T-helper 1 cell treated with Interleukin-12 subunit alpha and Interleukin-12 subunit beta and Interleukin-4 antibody, amounts not matched to agents 30 μg/mL and 1 μg/mL, for 36 hours (primary cell): ENCODE measurements at regions not wholly inside any gene's neighbourhood (a gene's known extent, or its start where the extent isn't known, plus 50 kb on each side); places are given as distances from the start of the nearest gene placed in this dataset.

Source experiments
- H3K27ac Mint-ChIP-seq: one replicate; pipeline ENCODE4 v1.8.0; 2021; ENCODE audit warnings: mild to moderate bottlenecking, mixed read lengths
- H3K27me3 Mint-ChIP-seq: one replicate; pipeline ENCODE4 v1.8.0; 2021; ENCODE audit warnings: low read depth, mixed read lengths
- H3K36me3 Mint-ChIP-seq: one replicate; pipeline ENCODE4 v1.8.0; 2021; ENCODE audit warnings: low read depth, mixed read lengths
- H3K4me1 Mint-ChIP-seq: one replicate; pipeline ENCODE4 v1.8.0; 2021; ENCODE audit warnings: low read depth, mixed read lengths
- H3K4me3 Mint-ChIP-seq: one replicate; pipeline ENCODE4 v1.8.0; 2021; ENCODE audit warnings: mild to moderate bottlenecking, moderate library complexity, mixed read lengths
- H3K9me3 Mint-ChIP-seq: one replicate; pipeline ENCODE4 v1.8.0; 2021; ENCODE audit warnings: mixed read lengths

DNA sequence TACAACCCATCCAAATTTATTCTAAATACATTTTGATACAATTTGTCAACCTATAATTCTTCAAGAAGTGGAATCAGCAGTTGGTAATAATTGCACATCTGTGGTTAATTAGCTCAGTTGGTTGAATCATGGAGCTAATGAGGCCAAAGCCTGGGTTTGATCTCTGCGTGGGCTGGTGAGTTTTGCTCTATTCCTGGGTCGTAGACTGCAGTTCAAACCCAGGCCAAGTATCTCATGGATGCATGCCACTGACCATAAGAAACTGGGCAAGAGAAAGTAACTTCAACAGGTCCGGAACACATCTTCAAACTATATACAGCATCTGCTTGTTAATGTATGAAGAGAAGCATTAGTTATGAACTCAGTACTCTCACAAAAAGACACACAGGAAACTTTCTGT lies 779.7 kb downstream of the USP25 start:
- no peak overlapping the region for H3K4me3 Mint-ChIP-seq
- H3K27me3 Mint-ChIP-seq = no peaks in the 10 kb centered on the region
- peaks cover 5% of the 10 kb centered on the region for H3K9me3 Mint-ChIP-seq
- H3K27ac Mint-ChIP-seq = no peak overlapping the region
- no peaks in the 10 kb centered on the region for H3K36me3 Mint-ChIP-seq
- no peaks in the 10 kb centered on the region for H3K4me1 Mint-ChIP-seq

DNA sequence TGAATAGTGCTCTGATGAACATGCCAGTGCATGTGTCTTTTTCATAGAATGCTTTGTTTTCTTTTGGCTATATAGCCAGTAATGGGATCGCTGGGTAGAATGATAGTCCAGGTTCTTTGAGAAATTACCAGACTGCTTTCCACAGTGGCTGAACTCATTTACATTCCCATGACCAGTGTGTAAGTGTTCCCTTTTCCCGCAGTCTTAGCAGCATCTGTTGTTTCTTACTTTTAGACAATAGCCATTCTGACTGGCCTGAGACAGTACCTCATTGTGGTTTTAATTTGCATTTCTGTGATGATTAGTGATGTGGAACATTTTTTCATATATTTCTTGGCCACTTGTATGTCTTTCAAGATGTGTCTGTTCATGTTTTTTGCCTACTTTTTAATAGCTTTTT lies 784.5 kb downstream of the USP25 start:
- H3K27ac Mint-ChIP-seq = no peak overlapping the region
- peaks cover 18% of the 10 kb centered on the region for H3K9me3 Mint-ChIP-seq
- H3K36me3 Mint-ChIP-seq = no peaks in the 10 kb centered on the region
- H3K27me3 Mint-ChIP-seq = no peaks in the 10 kb centered on the region
- H3K4me1 Mint-ChIP-seq = no peaks in the 10 kb centered on the region
- H3K4me3 Mint-ChIP-seq = no peak overlapping the region

DNA sequence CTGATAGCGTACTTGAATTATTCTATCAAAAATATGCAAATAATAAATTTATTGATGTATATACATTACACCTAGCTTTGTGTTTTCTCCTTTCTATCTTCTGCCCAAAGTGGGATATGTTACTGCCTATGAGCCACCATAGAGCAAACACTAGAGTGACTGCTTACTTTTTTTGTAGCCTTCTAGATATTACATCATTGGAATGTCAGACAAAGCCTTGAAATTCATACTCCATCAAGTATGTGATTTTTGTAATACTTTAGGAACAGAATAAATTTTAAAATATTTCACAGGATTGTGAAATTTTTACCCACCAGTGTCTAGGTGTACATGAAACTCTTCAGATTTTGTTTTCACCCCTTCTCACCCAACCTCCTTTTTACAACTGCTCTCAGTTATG lies 787.6 kb downstream of the USP25 start:
- Mint-ChIP-seq H3K27ac (no peak overlapping the region), H3K36me3 (no peaks in the 10 kb centered on the region), H3K4me3 (no peak overlapping the region), H3K9me3 (peaks cover 21% of the 10 kb centered on the region), H3K4me1 (no peaks in the 10 kb centered on the region), H3K27me3 (no peaks in the 10 kb centered on the region)

DNA sequence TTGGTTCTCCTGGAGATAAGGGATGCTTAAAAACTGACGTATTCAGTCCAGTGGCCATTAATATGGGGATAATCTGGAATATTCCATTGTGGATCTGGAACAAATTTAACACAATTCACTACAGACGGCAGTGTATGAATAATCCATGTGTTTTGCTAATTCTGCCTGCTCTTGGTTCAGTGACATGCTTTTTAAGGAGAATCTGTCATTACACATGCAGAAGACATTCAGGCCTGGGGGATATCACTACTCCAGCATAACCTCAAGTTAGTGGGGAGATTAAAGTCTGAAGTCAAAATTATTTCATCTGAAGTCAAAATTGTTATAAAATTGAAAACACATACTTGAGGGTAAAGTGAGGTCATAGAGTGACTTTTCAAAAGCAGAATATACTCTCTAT lies 789.3 kb downstream of the USP25 start:
- H3K9me3 Mint-ChIP-seq = peaks cover 24% of the 10 kb centered on the region
- no peaks in the 10 kb centered on the region for H3K4me1 Mint-ChIP-seq
- H3K4me3 Mint-ChIP-seq = no peak overlapping the region
- H3K27me3 Mint-ChIP-seq = no peaks in the 10 kb centered on the region
- H3K36me3 Mint-ChIP-seq = no peaks in the 10 kb centered on the region
- no peak overlapping the region for H3K27ac Mint-ChIP-seq

DNA sequence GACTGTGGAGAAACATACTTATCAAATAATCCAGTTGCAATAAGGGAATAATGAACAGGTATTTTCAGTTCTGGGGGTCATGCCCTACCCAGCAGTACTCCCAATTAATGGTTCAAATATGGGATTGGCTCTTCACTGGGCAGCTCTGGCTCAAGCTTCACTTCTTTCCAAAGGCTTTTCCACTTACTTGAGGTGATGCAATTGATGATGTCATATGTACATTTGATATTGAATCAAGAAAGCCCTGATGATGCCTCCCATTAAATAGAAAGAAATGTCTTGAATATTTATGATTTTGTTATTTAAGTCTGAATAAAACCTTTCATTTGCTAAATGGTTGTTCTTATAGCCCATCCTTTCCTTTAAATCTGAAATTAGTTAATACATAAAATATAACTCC lies 789.9 kb downstream of the USP25 start:
- Mint-ChIP-seq H3K9me3 (peaks cover 27% of the 10 kb centered on the region), H3K27ac (no peak overlapping the region), H3K4me3 (no peak overlapping the region), H3K4me1 (no peaks in the 10 kb centered on the region), H3K27me3 (no peaks in the 10 kb centered on the region), H3K36me3 (no peaks in the 10 kb centered on the region)

DNA sequence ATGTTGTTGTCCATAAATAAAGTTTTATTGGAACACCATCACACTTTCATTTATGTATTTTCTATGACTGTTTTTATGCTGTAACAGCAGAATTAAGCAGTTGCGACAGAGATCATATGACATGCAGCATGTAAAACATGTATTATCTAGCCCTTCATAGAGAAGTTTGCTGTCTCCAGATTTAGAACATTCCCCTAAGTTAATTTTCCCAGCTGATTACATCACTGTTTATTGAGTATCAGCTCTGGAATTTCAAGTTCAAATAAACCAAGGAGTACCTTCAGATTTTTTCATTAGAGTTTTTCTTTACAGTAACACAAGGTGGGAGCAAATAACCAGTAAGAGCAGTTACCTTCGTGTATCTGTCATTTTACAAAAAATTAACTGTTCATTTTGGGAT lies 792.8 kb downstream of the USP25 start:
- no peaks in the 10 kb centered on the region for H3K27me3 Mint-ChIP-seq
- H3K4me3 Mint-ChIP-seq = no peak overlapping the region
- H3K4me1 Mint-ChIP-seq = no peaks in the 10 kb centered on the region
- H3K36me3 Mint-ChIP-seq = no peaks in the 10 kb centered on the region
- H3K9me3 Mint-ChIP-seq = peaks cover 32% of the 10 kb centered on the region
- H3K27ac Mint-ChIP-seq = no peak overlapping the region

DNA sequence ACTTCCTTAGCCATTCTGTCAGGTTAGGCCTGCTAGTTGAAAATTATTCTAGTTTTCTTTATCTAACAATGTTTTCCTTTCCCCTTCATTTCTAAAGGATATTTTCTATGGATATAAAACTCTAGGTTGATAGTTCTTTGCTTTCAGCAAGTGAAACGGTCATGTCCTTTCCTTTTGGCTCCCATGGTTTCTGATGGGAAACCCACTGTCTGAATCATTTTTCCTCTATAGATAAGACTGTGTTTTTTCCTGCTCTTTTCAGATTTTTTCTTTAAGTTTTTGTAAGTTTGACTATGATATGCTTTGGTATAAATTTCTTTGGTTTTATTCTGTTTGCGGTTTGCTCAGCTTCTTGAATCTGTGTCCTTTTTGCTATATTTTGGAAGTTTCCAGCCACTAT lies 800.9 kb downstream of the USP25 start:
- Mint-ChIP-seq H3K27me3 (no peaks in the 10 kb centered on the region), H3K4me1 (no peaks in the 10 kb centered on the region), H3K9me3 (peaks cover 36% of the 10 kb centered on the region), H3K27ac (no peak overlapping the region), H3K4me3 (no peak overlapping the region), H3K36me3 (no peaks in the 10 kb centered on the region)

DNA sequence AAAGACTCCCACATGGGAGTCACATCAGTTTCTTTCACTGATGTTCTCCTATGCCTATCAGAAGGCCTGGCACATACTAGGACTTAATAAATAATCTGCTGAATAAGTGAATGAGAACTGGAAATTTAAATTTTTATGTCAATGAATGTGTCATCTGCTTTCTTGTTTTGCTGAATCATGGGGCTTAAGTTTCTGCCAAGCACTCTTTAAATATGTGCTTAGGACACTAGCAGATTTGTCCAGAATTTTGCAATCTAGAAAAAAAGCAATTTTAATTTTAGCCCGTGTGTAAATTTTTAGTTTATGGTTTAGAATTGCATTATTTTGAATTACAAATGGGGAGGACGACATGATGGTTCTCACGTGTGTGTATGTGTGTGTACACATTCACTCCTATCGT lies 803.1 kb downstream of the USP25 start:
- H3K27ac Mint-ChIP-seq = no peak overlapping the region
- no peaks in the 10 kb centered on the region for H3K27me3 Mint-ChIP-seq
- H3K4me3 Mint-ChIP-seq = no peak overlapping the region

DNA sequence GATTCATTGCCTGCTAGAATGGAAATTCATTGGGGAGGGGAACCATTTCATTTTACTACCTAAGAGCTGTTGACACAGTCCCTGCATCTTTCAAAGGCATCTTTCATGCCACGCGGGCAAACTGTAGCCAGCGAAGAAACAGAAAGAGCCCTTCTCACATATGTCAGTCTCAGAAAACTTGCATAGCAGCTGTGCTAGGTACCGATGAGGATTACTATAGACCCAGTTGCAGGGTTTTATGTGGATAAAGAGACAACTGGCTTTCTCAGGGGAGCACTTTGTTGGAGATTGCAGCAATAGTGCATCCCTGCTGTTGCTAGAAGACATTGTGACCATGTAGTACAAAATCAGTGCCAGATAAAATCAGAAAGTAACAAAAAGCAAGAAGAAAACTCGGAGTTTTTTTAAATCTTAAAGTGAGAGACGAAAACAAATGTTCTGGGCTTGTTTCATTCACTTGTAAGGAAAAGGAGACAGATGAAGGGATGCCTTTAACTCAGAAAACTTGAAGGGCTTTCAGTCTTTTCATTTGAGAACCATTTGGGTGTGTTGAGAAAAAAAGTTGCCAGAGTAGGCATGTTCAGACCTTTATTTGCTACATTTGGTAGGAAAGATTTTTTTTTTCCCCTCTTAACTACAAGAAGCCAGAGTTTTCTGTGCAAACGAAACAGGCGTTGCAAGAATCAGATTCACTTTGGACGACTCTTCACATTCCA lies 804.1 kb downstream of the USP25 start:
- H3K4me1 Mint-ChIP-seq = no peaks in the 10 kb centered on the region
- no peaks in the 10 kb centered on the region for H3K27me3 Mint-ChIP-seq
- peaks cover 22% of the 10 kb centered on the region for H3K9me3 Mint-ChIP-seq
- H3K36me3 Mint-ChIP-seq = no peaks in the 10 kb centered on the region
- no peak overlapping the region for H3K4me3 Mint-ChIP-seq
- H3K27ac Mint-ChIP-seq = no peak overlapping the region

More for the DNA sequence above, 803.1 kb downstream of the USP25 start:
- H3K4me1 Mint-ChIP-seq = no peaks in the 10 kb centered on the region
- H3K36me3 Mint-ChIP-seq = no peaks in the 10 kb centered on the region
- peaks cover 26% of the 10 kb centered on the region for H3K9me3 Mint-ChIP-seq

DNA sequence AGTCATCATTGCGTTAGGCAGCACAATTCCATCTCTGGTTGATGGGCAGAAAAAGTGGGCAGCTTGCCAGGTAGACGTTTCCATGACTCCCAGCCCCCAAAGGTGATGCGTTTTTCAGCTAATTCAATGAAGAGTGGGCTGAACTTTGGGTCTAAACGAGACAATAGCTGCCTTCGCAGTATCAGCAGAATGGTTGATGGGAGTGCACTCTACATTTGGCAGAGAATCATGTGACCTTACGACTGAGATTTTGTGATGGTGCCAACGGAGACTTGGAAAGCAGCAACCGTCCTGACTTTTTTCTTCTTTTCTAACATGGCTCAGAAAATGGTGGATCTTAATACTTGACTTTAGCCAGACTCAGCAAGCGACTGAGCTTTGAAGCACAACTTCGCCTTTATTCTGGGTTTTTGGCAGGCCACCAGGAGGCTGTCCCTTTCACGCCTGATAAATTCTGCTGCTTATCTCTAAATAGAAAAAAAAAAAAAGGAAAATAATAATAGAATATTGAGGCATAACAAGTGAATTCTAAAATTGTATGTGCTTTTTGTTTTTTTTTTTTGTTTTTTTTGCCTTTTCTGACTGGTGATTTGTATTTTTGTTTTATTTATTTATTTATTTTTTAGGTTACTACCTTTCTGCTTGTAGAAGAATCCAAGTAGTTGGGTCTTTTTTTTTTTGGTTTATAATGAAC lies 804.8 kb downstream of the USP25 start:
- H3K4me1 Mint-ChIP-seq = no peaks in the 10 kb centered on the region
- H3K36me3 Mint-ChIP-seq = no peaks in the 10 kb centered on the region
- no peaks in the 10 kb centered on the region for H3K27me3 Mint-ChIP-seq
- no peak overlapping the region for H3K4me3 Mint-ChIP-seq
- H3K27ac Mint-ChIP-seq = no peak overlapping the region
- H3K9me3 Mint-ChIP-seq = peaks cover 18% of the 10 kb centered on the region

DNA sequence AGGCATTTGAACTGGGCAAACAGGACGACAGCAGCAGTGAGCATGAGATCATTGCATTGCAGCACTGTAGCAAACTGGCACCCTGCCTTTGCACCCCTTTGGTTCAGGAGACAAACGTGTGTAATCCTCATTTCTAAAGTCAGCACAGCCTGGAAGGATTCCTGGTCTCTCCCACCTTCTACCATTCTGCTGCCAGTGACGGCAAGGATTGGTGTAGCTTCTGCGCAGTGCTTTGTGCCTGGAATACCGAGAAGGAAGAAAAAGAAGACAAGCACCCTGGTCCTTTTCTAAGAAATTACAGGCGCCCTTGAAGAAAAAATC lies 805.3 kb downstream of the USP25 start:
- Mint-ChIP-seq H3K27me3 (no peaks in the 10 kb centered on the region), H3K36me3 (no peaks in the 10 kb centered on the region), H3K27ac (no peak overlapping the region), H3K9me3 (peaks cover 18% of the 10 kb centered on the region), H3K4me3 (no peak overlapping the region), H3K4me1 (no peaks in the 10 kb centered on the region)

DNA sequence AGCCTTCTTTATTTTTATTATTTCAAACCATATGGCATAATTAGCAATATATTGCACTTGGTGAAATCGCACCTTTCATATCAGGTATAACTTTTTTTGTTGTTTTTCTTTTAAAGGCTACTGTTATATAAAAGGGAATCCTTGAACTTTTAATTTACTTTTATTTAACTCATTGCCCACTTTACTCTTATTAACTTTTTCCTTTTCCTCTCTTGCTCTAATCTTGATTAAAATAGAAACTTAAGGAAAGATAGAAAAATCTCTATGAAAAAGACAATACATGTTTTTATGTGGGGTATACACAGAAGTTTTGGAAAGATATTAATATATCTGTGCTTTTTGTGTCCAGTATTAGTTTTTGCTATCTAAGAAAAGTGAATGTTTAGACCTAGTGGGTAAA lies 805.8 kb downstream of the USP25 start:
- Mint-ChIP-seq H3K27ac (no peak overlapping the region), H3K27me3 (no peaks in the 10 kb centered on the region), H3K4me3 (no peak overlapping the region), H3K36me3 (no peaks in the 10 kb centered on the region), H3K4me1 (no peaks in the 10 kb centered on the region), H3K9me3 (peaks cover 18% of the 10 kb centered on the region)

DNA sequence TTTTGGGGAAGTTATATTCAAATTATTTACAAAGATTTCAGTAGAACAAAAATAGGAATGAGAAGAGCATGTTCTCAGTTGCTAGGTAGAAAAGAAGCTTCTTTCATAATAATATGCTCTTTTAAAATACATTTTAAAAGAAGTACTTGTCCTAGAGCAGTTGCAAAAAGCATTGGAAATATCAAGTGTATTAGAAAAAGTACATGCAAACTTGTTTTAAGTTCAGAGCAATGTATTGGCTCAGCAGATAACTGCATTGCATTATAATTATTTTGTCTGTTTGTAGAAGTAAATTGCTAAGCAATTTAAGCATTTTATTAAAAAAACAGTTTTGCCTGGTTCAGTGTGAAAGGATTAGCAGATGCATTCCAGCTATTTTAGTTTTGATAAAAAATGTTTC lies 806.4 kb downstream of the USP25 start:
- H3K27me3 Mint-ChIP-seq = no peaks in the 10 kb centered on the region
- H3K36me3 Mint-ChIP-seq = no peaks in the 10 kb centered on the region
- peaks cover 18% of the 10 kb centered on the region for H3K9me3 Mint-ChIP-seq
- H3K27ac Mint-ChIP-seq = no peak overlapping the region
- H3K4me3 Mint-ChIP-seq = no peak overlapping the region
- H3K4me1 Mint-ChIP-seq = no peaks in the 10 kb centered on the region

DNA sequence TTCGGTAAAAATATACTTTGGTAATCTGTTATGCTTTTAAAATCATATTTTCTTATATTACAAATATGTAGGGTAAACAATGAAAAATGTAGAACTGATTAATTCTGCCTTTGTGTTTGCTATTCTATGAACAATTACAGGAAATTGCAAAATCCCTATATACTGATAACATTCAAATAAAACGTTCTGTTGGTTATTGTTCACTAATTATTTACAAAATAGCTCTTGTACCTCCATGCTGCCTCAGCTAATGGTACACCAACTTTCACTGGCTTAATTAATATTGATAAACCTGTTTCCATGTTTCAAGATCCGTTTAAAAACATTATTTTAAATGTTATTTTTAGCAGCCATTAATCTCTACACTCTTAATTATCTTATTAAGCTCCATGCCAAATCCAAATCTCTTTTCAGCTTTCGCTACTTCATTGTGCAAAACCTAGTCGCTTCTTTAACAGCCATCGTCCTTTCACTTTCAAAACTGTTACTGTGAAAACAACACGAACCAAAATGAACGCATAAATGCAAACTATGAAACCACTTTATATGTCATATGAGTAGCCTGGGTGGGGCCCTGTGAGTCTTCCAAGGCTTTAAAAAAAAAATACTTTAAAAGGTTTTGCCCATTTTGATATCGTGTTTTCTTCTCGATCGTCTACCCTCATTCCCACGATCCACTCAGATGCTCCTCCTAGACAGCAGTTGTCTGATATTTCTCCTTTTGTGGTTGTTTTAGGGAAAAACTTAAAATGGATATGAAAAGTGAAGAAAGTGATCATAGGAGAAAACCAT lies 807.1 kb downstream of the USP25 start:
- Mint-ChIP-seq H3K4me1 (no peaks in the 10 kb centered on the region), H3K4me3 (no peak overlapping the region), H3K9me3 (peaks cover 15% of the 10 kb centered on the region), H3K36me3 (no peaks in the 10 kb centered on the region), H3K27ac (no peak overlapping the region), H3K27me3 (no peaks in the 10 kb centered on the region)

DNA sequence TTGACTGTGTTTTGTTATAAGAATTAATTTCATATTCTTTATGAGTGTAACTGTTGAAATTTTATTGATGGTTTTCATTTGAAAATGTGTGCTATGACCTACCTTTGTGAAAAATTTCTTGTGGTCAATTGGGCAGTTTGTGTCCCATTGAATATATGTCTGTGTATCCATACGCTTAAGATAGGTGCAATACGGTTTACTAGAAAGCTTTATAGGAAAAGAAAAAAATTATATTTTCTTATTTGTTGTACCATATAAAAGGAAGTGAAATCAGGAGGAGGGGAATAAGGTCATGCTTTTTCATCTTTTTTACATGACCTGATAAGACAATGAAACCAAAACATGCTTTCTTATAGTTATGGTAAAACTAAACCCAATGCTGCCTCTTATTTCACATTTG lies 807.7 kb downstream of the USP25 start:
- no peaks in the 10 kb centered on the region for H3K4me1 Mint-ChIP-seq
- no peak overlapping the region for H3K27ac Mint-ChIP-seq

More for the DNA sequence above, 807.7 kb downstream of the USP25 start:
- Mint-ChIP-seq H3K36me3 (no peaks in the 10 kb centered on the region), H3K9me3 (peaks cover 13% of the 10 kb centered on the region), H3K27me3 (no peaks in the 10 kb centered on the region), H3K4me3 (no peak overlapping the region)
